Body of pancreas (tissue), 4 donors: ENCODE measurements at regions not wholly inside any gene's neighbourhood (a gene's known extent, or its start where the extent isn't known, plus 50 kb on each side); places are given as distances from the start of the nearest gene placed in this dataset.

Experiments
- CTCF ChIP-seq, 7 experiments: fragments of 450-650 bp in 4 of 7; fragments of 200-600 bp in 3 of 7; sonication (generic) in 3 of 7; IDR thresholded peaks; one replicate each; pipeline ENCODE4 v1.5.1; 2016 to 2019; ENCODE audit warnings: antibody characterized with exemption in 7 of 7
- POLR2A ChIP-seq, 3 donors: fragments of 450-650 bp; IDR thresholded peaks; one replicate each; pipeline ENCODE4 v1.6.1; 2016; ENCODE audit warnings: antibody characterized with exemption in 3 of 3, mild to moderate bottlenecking in 2 of 3

GRCh38 chr12:105547786-105548185 is 217.3 kb downstream of the C12orf75 start:
- no peak for TF ChIP-seq CTCF (IDR thresholded peaks at IDR 0.05)
- no peak for TF ChIP-seq POLR2A (IDR thresholded peaks at IDR 0.05)
